ENCODE measurements at regions not wholly inside any gene's neighbourhood (a gene's known extent, or its start where the extent isn't known, plus 50 kb on each side); places are given as distances from the start of the nearest gene placed in this dataset.

DNA sequence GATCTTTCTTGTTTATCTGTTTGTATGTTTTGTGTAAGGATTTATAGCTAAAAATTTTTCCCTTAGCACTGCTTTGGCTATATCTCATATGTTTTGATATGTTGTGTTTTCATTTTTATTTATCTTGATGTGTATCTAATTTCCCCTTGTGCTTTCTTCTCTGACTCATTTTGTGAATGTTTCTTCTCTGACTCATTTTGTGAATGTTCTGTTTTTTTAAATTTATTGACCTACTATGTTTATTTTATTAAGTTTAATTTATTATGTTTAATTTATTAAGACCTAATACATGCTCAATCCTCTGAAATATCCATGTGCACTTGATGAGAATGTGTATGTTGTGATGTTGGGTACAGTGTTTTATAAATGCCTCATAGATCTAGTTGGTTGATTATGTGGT is 793.5 kb upstream of the CADM2 start:
- no peak overlapping the region for H3K4me3 ChIP-seq (ENCODE audit: low read depth, low read length)
- TF ChIP-seq, protein P1, sequence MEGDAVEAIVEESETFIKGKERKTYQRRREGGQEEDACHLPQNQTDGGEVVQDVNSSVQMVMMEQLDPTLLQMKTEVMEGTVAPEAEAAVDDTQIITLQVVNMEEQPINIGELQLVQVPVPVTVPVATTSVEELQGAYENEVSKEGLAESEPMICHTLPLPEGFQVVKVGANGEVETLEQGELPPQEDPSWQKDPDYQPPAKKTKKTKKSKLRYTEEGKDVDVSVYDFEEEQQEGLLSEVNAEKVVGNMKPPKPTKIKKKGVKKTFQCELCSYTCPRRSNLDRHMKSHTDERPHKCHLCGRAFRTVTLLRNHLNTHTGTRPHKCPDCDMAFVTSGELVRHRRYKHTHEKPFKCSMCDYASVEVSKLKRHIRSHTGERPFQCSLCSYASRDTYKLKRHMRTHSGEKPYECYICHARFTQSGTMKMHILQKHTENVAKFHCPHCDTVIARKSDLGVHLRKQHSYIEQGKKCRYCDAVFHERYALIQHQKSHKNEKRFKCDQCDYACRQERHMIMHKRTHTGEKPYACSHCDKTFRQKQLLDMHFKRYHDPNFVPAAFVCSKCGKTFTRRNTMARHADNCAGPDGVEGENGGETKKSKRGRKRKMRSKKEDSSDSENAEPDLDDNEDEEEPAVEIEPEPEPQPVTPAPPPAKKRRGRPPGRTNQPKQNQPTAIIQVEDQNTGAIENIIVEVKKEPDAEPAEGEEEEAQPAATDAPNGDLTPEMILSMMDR (IDR thresholded peaks at IDR 0.05; ENCODE audit: control insufficient read depth, extremely low read depth, insufficient read depth), result no peak
- DNase-seq (ENCODE audit: low read depth), result no peak

DNA sequence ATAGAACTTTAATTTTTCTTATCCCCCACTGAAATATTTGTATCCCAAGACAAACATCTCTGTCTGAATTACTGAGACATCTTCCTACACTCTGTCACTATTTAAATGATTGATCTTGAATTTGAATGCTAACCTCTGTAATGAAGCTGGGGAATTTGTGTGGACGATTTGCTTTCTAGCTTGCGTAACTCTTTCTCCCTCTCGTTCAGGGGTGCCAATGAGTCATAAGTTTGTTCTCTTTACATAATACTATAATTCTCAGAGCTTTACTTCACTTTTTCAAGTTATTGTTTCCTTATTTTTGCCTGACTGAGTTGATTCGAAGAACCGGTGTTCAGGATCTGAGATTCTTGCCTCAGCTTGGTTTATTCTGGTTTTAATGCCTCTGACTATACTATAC is 783.3 kb upstream of the CADM2 start:
- no peak overlapping the region for H3K4me3 ChIP-seq (ENCODE audit: low read depth, low read length)
- TF ChIP-seq, protein P1 (IDR thresholded peaks at IDR 0.05; ENCODE audit: control insufficient read depth, extremely low read depth, insufficient read depth), result no peak
- no peak for DNase-seq (ENCODE audit: low read depth)

DNA sequence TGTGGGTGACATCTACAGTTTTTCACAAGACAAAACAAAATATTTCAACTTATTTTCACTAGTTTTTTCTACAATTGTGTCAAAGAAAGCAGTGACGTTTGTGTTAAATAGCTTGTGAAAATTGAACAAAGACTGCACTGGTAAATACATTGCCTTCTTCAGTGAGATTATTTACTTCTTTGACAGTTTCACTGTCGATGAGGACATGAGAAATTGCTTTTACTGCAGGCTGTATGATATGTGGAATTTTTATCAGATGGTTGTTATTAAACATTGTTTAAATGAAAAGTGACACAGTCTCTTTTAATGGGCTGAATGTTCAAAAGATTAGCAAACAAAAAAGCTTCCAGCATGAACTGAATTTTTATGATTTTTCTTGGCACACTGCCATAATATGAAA is 773.9 kb upstream of the CADM2 start:
- no peak for DNase-seq (ENCODE audit: low read depth)
- TF ChIP-seq, protein P1 (IDR thresholded peaks at IDR 0.05; ENCODE audit: control insufficient read depth, extremely low read depth, insufficient read depth), result no peak
- H3K4me3 ChIP-seq (ENCODE audit: low read depth, low read length), result no peak overlapping the region

DNA sequence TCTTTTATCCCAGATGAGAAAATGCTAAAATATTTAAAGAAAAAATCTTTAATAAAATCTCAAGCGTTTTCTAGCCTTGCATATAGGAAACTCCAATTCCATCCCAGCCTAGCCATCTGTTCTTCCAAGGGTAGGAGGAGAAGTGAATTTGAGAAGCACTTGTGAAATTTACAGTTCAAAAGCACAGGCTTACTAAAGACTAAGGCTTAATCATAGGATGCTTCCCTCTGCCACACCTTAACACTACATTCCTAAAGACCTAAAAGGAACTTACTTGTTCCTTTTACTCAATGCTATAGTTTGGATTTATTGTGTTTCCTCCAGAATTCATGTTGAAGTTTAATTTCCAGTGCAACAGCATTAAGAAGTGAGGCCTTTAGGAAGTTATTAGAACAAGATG is 764.8 kb upstream of the CADM2 start:
- H3K4me3 ChIP-seq (ENCODE audit: low read depth, low read length), result no peak overlapping the region
- TF ChIP-seq, protein P1 (IDR thresholded peaks at IDR 0.05; ENCODE audit: control insufficient read depth, extremely low read depth, insufficient read depth), result no peak

DNA sequence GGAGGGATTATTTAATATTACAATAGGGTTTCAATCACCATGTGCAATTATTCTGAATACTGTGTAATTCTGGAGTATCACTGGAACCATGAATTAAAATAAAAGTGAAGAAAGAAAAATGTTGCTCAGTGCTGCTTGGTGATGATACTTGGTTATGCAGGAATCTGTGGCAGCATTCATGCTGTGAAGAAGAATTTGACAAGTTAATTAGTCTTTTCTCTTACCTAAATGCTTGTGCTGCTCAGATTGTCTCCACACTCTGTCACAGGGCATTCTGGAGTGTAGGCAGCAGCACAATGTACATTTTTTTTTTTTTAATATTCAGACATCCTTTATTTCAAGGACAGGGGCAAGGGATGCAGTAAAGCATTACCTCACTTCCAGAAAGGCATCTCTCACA is 749.3 kb upstream of the CADM2 start:
- no peak overlapping the region for H3K4me3 ChIP-seq (ENCODE audit: low read depth, low read length)
- TF ChIP-seq, protein P1 (IDR thresholded peaks at IDR 0.05; ENCODE audit: control insufficient read depth, extremely low read depth, insufficient read depth), result no peak
- DNase-seq (ENCODE audit: low read depth), result no peak

More for the DNA sequence above, 764.8 kb upstream of the CADM2 start:
- DNase-seq (ENCODE audit: low read depth), result no peak

DNA sequence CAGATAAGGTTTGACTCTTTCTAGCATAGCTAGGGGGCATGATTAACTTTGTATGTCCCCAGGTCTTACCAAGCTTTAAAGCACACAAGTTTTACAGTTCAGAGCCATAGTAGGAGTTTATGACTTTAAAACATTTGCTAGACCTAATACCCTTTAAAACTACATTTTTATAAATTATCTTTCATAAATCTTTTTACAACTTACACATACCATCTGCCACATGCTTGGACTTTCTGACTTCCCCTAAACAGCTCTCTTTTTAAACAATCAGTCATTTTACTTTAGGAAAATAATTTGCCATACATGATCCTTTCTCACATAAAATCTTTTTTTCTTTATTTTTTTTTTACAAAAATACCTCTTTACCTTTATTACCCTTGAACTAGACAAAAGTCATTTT is 735.3 kb upstream of the CADM2 start:
- TF ChIP-seq, protein P1 (IDR thresholded peaks at IDR 0.05; ENCODE audit: control insufficient read depth, extremely low read depth, insufficient read depth), result no peak
- no peak overlapping the region for H3K4me3 ChIP-seq (ENCODE audit: low read depth, low read length)
- no peak for DNase-seq (ENCODE audit: low read depth)

DNA sequence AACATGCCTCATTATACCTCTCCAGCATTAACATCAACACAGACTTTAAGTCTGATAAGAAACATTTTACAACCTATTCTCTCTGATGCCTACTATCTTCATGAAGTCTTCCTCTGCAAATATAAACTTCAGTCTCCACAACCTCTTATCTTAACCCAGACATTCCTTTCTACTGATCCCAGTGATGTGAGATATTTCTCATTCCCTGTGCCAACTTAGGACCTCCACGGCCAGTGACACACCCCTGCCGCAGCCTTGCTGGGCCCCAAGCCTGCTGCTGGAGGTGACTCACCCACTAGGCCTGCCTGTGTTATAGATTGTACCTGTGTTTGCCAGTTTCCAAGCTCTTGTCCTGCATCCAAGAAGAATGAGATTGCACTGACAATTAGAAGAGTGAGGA is 734.5 kb upstream of the CADM2 start:
- no peak overlapping the region for H3K4me3 ChIP-seq (ENCODE audit: low read depth, low read length)
- TF ChIP-seq, protein P1 (IDR thresholded peaks at IDR 0.05; ENCODE audit: control insufficient read depth, extremely low read depth, insufficient read depth), result no peak
- no peak for DNase-seq (ENCODE audit: low read depth)
